K562 (cell line): ENCODE measurements at regions not wholly inside any gene's neighbourhood (a gene's known extent, or its start where the extent isn't known, plus 50 kb on each side); places are given as distances from the start of the nearest gene placed in this dataset.

Experiments used
- ATAC-seq: fragments of 200-7000 bp; cut with Tn5 transposase; 3 replicates; pipeline ENCODE4 v1.9.1; 2020; ENCODE audit warnings: moderate library complexity
- BruUV-seq: library from RNA; stranded (reverse); fragments of 400-500 nt; replicated peaks from 2 replicates; lab custom pipeline; 2021; lab: Mats Ljungman, UMichigan
- CTCF ChIA-PET: fragments of 300-600 bp; formaldehyde crosslinking; extraction: SDS; loops from one replicate; lab custom pipeline; 2021; ENCODE audit warnings: low intra/inter-chr PET ratio; lab: Yijun Ruan, JAX
- POLR2A ChIA-PET: fragments of 300-600, 350-650 bp; sonication (Branson Sonifier 250); formaldehyde crosslinking; extraction: SDS; loops from one replicate; lab custom pipeline; 2021; ENCODE audit warnings: antibody characterized with exemption, inconsistent platforms; lab: Yijun Ruan, JAX
- DNase-seq, 4 experiments: peaks; one replicate each; pipeline versions ENCODE4 v3.0.0 to v3.0.0-alpha.2; 2011 to 2018; ENCODE audit warnings: low spot score in 3 of 4, mixed read lengths in 3 of 4; ENCODE audit errors: extremely low read depth in 1 of 4
- FAIRE-seq: peaks from 2 replicates; lab custom pipeline; 2011; peaks lifted over from hg19 to GRCh38; lab: Jason Lieb, UNC
- H2AFZ ChIP-seq: 2 replicates; pipeline ENCODE4 v1.6.0; 2011; ENCODE audit warnings: low read depth, low read length, control low read depth, inconsistent platforms
- H3K27ac ChIP-seq: fragments of 200-600 bp; 3 replicates; pipeline ENCODE4 v1.8.0; 2011; ENCODE audit warnings: low read depth, mild to moderate bottlenecking, control low read depth, inconsistent platforms, low read length, moderate library complexity, mixed read lengths; ENCODE audit errors: extremely low read depth
- H3K27me3 ChIP-seq, 2 experiments: fragments of 300-600 bp in 1 of 2; 2 replicates in 1 of 2; 3 replicates in 1 of 2; pipeline versions ENCODE4 v1.6.0 to v1.8.0; 2011; ENCODE audit warnings: inconsistent platforms in 2 of 2, low read length in 2 of 2, mild to moderate bottlenecking in 1 of 2, mixed read lengths in 1 of 2, moderate library complexity in 1 of 2; ENCODE audit not compliant: control insufficient read depth in 2 of 2, insufficient read depth in 2 of 2
- H3K36me3 ChIP-seq: fragments of 300-600 bp; 3 replicates; pipeline ENCODE4 v1.8.0; 2011; ENCODE audit warnings: mild to moderate bottlenecking, low read length, inconsistent platforms; ENCODE audit not compliant: control insufficient read depth, insufficient read depth
- H3K4me1 ChIP-seq, 2 experiments: fragments of 200-600 bp in 1 of 2; replicated peaks in 1 of 2; 2 replicates in 1 of 2; 3 replicates in 1 of 2; pipeline versions ENCODE4 v1.5.1 to v1.8.0; 2011; ENCODE audit warnings: inconsistent platforms in 2 of 2, low read length in 2 of 2, mild to moderate bottlenecking in 1 of 2, mixed read lengths in 1 of 2, moderate library complexity in 1 of 2; ENCODE audit not compliant: control insufficient read depth in 2 of 2, insufficient read depth in 2 of 2
- H3K4me2 ChIP-seq: 2 replicates; pipeline ENCODE4 v1.6.1; 2011; ENCODE audit warnings: low read length, control low read depth, inconsistent platforms, mixed read lengths; ENCODE audit not compliant: insufficient read depth
- H3K4me3 ChIP-seq: fragments of 200-600 bp; sonication (generic), shearing (Covaris generic); 2 replicates; pipeline ENCODE4 v1.5.1; 2016; ENCODE audit warnings: control low read depth, inconsistent platforms
- H3K79me2 ChIP-seq: fragments of 200-600 bp; 3 replicates; pipeline ENCODE4 v1.8.0; 2011; ENCODE audit warnings: low read length, inconsistent platforms; ENCODE audit not compliant: control insufficient read depth, insufficient read depth
- H3K9ac ChIP-seq, 2 experiments: 2 replicates each; pipeline versions ENCODE4 v1.6.0 to v1.6.1; 2011; ENCODE audit warnings: low read depth in 2 of 2, low read length in 2 of 2, control low read depth in 1 of 2, inconsistent platforms in 1 of 2, mild to moderate bottlenecking in 1 of 2, mixed read lengths in 1 of 2; ENCODE audit not compliant: insufficient read depth in 1 of 2
- H3K9me1 ChIP-seq: one replicate; pipeline ENCODE4 v1.6.0; 2011; ENCODE audit warnings: inconsistent platforms, mild to moderate bottlenecking, low read length, moderate library complexity; ENCODE audit not compliant: control insufficient read depth, insufficient read depth
- H3K9me3 ChIP-seq: replicated peaks from 2 replicates; pipeline ENCODE4 v1.5.1; 2011; ENCODE audit warnings: low read depth, low read length, inconsistent platforms; ENCODE audit not compliant: control insufficient read depth, insufficient read depth
- H4K20me1 ChIP-seq: replicated peaks from 2 replicates; pipeline ENCODE4 v1.6.1; 2011; ENCODE audit warnings: low read length, inconsistent platforms, mixed read lengths; ENCODE audit not compliant: control insufficient read depth, insufficient read depth
- ARID1B ChIP-seq: fragments of 450-650 bp; IDR thresholded peaks from 2 replicates; pipeline ENCODE4 v1.6.1; 2016; ENCODE audit warnings: antibody characterized with exemption, mild to moderate bottlenecking, inconsistent platforms
- CBFA2T2 ChIP-seq: fragments of 450-650 bp; conservative IDR thresholded peaks from 2 replicates; pipeline ENCODE4 v1.6.1; 2017; ENCODE audit warnings: mild to moderate bottlenecking
- CBFA2T3 ChIP-seq: fragments of 450-650 bp; IDR thresholded peaks from 2 replicates; pipeline ENCODE4 v1.6.1; 2017
- CREB1 ChIP-seq, 2 experiments: sonication (generic) in 1 of 2; formaldehyde crosslinking in 1 of 2; IDR thresholded peaks; 2 replicates each; pipeline versions ENCODE4 v1.6.1 to v1.8.0; 2012 to 2022; ENCODE audit warnings: inconsistent platforms in 1 of 2, mild to moderate bottlenecking in 1 of 2, missing genetic modification reagents in 1 of 2, moderate library complexity in 1 of 2
- HDAC2 ChIP-seq: fragments of 450-650 bp; IDR thresholded peaks from 2 replicates; pipeline ENCODE4 v1.6.1; 2016; ENCODE audit warnings: mild to moderate bottlenecking
- KHSRP ChIP-seq: fragments of 450-650 bp; IDR thresholded peaks from 2 replicates; pipeline ENCODE4 v1.6.1; 2017
- KLF16 ChIP-seq: IDR thresholded peaks from 2 replicates; pipeline ENCODE4 v1.6.1; 2016; ENCODE audit warnings: antibody characterized with exemption
- LEF1 ChIP-seq: fragments of 450-650 bp; IDR thresholded peaks from 2 replicates; pipeline ENCODE4 v1.6.1; 2016; ENCODE audit warnings: mild to moderate bottlenecking
- MCM5 ChIP-seq: fragments of 450-650 bp; IDR thresholded peaks from 2 replicates; pipeline ENCODE4 v1.6.1; 2016; ENCODE audit warnings: low read depth
- PHB2 ChIP-seq: fragments of 450-650 bp; IDR thresholded peaks from 2 replicates; pipeline ENCODE4 v1.6.1; 2017; ENCODE audit warnings: low read depth
- PPARD ChIP-seq: fragments of 250-450 bp; sonication (Bioruptor Pico); IDR thresholded peaks from 2 replicates; pipeline ENCODE4 v1.8.0; 2022; ENCODE audit warnings: inconsistent platforms, mild to moderate bottlenecking, moderate library complexity
- SIRT6 ChIP-seq: IDR thresholded peaks from one replicate; pipeline ENCODE4 v1.6.1; 2012; ENCODE audit warnings: low read depth, mild to moderate bottlenecking, control low read depth, inconsistent platforms, low read length, moderate library complexity
- SMARCC2 ChIP-seq: fragments of 450-650 bp; IDR thresholded peaks from 2 replicates; pipeline ENCODE4 v1.6.1; 2017; ENCODE audit warnings: antibody characterized with exemption, moderate library complexity, mild to moderate bottlenecking, low read depth
- STAT5A ChIP-seq: IDR thresholded peaks from 2 replicates; pipeline ENCODE4 v1.6.1; 2012; ENCODE audit warnings: low read length, inconsistent platforms, borderline replicate concordance
- ZEB2 ChIP-seq: fragments of 450-650 bp; IDR thresholded peaks from 2 replicates; pipeline ENCODE4 v1.6.1; 2016
- ZNF512 ChIP-seq: IDR thresholded peaks from 2 replicates; pipeline ENCODE4 v1.6.1; 2016; ENCODE audit warnings: missing genetic modification characterization, missing compliant biosample characterization
- WGBS: fragments of 100-300 bp; shearing (Covaris generic); methylation state at CpG from one replicate; pipeline ENCODE4 v1.1.6; 2016; ENCODE audit warnings: low coverage, mixed read lengths; ENCODE audit not compliant: insufficient coverage; ENCODE audit errors: missing lambda C conversion rate; 5-methylcytosine and 5-hydroxymethylcytosine counted together
- in situ Hi-C: fragments of 300-500 bp; cut with MboI; formaldehyde crosslinking; loops from 4 replicates; pipeline ENCODE4 v1.15.0; 2018; ENCODE audit warnings: inconsistent platforms, mixed read lengths
- intact Hi-C: fragments of 100-400 bp; cut with micrococcal nuclease; formaldehyde crosslinking; loops from 2 replicates; pipeline ENCODE4 v1.14.2; 2022
- TF ChIP-seq, protein P1 (sequence below): sonication (generic); formaldehyde crosslinking; IDR thresholded peaks from 2 replicates; pipeline ENCODE4 v1.8.0; 2023; ENCODE audit warnings: mild to moderate bottlenecking, missing genetic modification reagents
- TF ChIP-seq, protein P2 (sequence below): sonication (generic); formaldehyde crosslinking; IDR thresholded peaks from 2 replicates; pipeline ENCODE4 v1.9.0; 2022; ENCODE audit warnings: mild to moderate bottlenecking, missing genetic modification reagents

- TF ChIP-seq ZNF512 (peak; percentile 49), PHB2 (no peak), SIRT6 (no peak), MCM5 (no peak), PPARD (CRISPR knock-in tag) (no peak)
- TF ChIP-seq, protein P1, sequence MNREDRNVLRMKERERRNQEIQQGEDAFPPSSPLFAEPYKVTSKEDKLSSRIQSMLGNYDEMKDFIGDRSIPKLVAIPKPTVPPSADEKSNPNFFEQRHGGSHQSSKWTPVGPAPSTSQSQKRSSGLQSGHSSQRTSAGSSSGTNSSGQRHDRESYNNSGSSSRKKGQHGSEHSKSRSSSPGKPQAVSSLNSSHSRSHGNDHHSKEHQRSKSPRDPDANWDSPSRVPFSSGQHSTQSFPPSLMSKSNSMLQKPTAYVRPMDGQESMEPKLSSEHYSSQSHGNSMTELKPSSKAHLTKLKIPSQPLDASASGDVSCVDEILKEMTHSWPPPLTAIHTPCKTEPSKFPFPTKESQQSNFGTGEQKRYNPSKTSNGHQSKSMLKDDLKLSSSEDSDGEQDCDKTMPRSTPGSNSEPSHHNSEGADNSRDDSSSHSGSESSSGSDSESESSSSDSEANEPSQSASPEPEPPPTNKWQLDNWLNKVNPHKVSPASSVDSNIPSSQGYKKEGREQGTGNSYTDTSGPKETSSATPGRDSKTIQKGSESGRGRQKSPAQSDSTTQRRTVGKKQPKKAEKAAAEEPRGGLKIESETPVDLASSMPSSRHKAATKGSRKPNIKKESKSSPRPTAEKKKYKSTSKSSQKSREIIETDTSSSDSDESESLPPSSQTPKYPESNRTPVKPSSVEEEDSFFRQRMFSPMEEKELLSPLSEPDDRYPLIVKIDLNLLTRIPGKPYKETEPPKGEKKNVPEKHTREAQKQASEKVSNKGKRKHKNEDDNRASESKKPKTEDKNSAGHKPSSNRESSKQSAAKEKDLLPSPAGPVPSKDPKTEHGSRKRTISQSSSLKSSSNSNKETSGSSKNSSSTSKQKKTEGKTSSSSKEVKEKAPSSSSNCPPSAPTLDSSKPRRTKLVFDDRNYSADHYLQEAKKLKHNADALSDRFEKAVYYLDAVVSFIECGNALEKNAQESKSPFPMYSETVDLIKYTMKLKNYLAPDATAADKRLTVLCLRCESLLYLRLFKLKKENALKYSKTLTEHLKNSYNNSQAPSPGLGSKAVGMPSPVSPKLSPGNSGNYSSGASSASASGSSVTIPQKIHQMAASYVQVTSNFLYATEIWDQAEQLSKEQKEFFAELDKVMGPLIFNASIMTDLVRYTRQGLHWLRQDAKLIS (CRISPR knock-in tag), result no peak
These were observed 202.4 kb upstream of the HMCN1 start (continued) for GRCh38 chr1:185531838-185532237.

GRCh38 chr1:185530215-185530614 is 204.0 kb upstream of the HMCN1 start:
- H3K4me2 ChIP-seq, result peak overlapping the region; percentile 7; the same call in 1 of the 2 replicates
- H3K79me2 ChIP-seq, result no peaks in the 10 kb centered on the region
- FAIRE-seq, result peak; percentile 75
- DNase-seq, result peak in 2 of 4 experiments; percentile 36 to 80
- peak; percentile 62 for ATAC-seq
- no peak overlapping the region for H3K27ac ChIP-seq
- H3K36me3 ChIP-seq, result no peaks in the 10 kb centered on the region; the same call in 2 of the 3 replicates
- ChIA-PET POLR2A (interaction anchor here (1.1 kb wide), 1 partner anchor 360 kb away, joined by 3 read pairs; no protein-coding TSS in a partner anchor), CTCF (no interaction called here)
- no peaks in the 10 kb centered on the region for H3K9me1 ChIP-seq
- H3K9ac ChIP-seq, result no peak overlapping the region
- no peaks in the 10 kb centered on the region for H3K9me3 ChIP-seq
- peaks cover 0 to 27% of the 10 kb centered on the region in 2 experiments; a peak in 3 of 5 replicates for H3K4me1 ChIP-seq
- no peak overlapping the region for H3K4me3 ChIP-seq
- 0% methylated on average over 3 of the region's 3 CpGs for WGBS
- BruUV-seq, result no TSS peak
- H4K20me1 ChIP-seq, result no peaks in the 10 kb centered on the region
- H3K27me3 ChIP-seq, result no peaks in the 10 kb centered on the region
- in situ Hi-C loops (no loop called here), intact Hi-C loops (no loop called here)
- no peak overlapping the region for H2AFZ ChIP-seq
- peak; percentile 38; the same call in 1 of the 2 replicates for TF ChIP-seq LEF1
- peak; percentile 59; the same call in 1 of the 2 replicates for TF ChIP-seq STAT5A
- TF ChIP-seq CBFA2T2, result peak; percentile 81
- TF ChIP-seq KHSRP, result no peak
- TF ChIP-seq CBFA2T3, result peak; percentile 89
- TF ChIP-seq HDAC2, result peak; percentile 50; the same call in 1 of the 2 replicates
- TF ChIP-seq, protein P2, sequence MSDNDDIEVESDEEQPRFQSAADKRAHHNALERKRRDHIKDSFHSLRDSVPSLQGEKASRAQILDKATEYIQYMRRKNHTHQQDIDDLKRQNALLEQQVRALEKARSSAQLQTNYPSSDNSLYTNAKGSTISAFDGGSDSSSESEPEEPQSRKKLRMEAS (CRISPR knock-in tag), result no peak
- peak; percentile 74 for TF ChIP-seq SMARCC2
- TF ChIP-seq KLF16, result peak; percentile 47; the same call in 1 of the 2 replicates
- TF ChIP-seq ARID1B, result peak; percentile 94
- peak; percentile 90 for TF ChIP-seq ZEB2
- TF ChIP-seq CREB1 (IDR thresholded peaks at IDR 0.05), result peak; percentile 65
- no peak for TF ChIP-seq CREB1 (CRISPR knock-in tag; IDR thresholded peaks at IDR 0.05)
